Spleen (tissue), 11 donors: ENCODE measurements at regions not wholly inside any gene's neighbourhood (a gene's known extent, or its start where the extent isn't known, plus 50 kb on each side); places are given as distances from the start of the nearest gene placed in this dataset.

Source experiments
- DNase-seq: peaks from one replicate; pipeline ENCODE4 v3.0.0-alpha.2; 2020
- H3K27ac ChIP-seq, 8 donors: fragments of 200-600 bp; sonication (generic) in 7 of 8; 1 replicate in 4 of 8; 2 replicates in 4 of 8; pipeline versions ENCODE4 v1.5.0 to v1.8.0; 2016 to 2021; ENCODE audit warnings: inconsistent platforms in 4 of 8, mild to moderate bottlenecking in 4 of 8, moderate library complexity in 1 of 8
- H3K27me3 ChIP-seq, 7 donors: fragments of 200-600 bp; sonication (generic) in 6 of 7; replicated peaks in 1 of 7; 1 replicate in 4 of 7; 2 replicates in 3 of 7; pipeline versions ENCODE4 v1.5.0 to v1.8.0; 2016 to 2021; ENCODE audit warnings: inconsistent platforms in 3 of 7, mild to moderate bottlenecking in 1 of 7
- H3K36me3 ChIP-seq, 6 donors: fragments of 200-600 bp; sonication (generic) in 5 of 6; 1 replicate in 4 of 6; 2 replicates in 2 of 6; pipeline versions ENCODE4 v1.5.0 to v1.8.0; 2016 to 2021; ENCODE audit warnings: inconsistent platforms in 2 of 6
- H3K4me1 ChIP-seq, 6 donors: fragments of 200-600 bp; sonication (generic) in 5 of 6; 1 replicate in 3 of 6; 2 replicates in 3 of 6; pipeline versions ENCODE4 v1.5.0 to v1.8.0; 2016 to 2021; ENCODE audit warnings: inconsistent platforms in 3 of 6
- H3K4me3 ChIP-seq, 8 donors: fragments of 200-600 bp; sonication (generic) in 7 of 8; 1 replicate in 4 of 8; 2 replicates in 4 of 8; pipeline versions ENCODE4 v1.5.0 to v1.8.0; 2016 to 2021; ENCODE audit warnings: inconsistent platforms in 4 of 8, mild to moderate bottlenecking in 4 of 8, moderate library complexity in 2 of 8
- H3K9me3 ChIP-seq, 8 donors: fragments of 200-600 bp; sonication (generic) in 7 of 8; 1 replicate in 4 of 8; 2 replicates in 4 of 8; pipeline versions ENCODE4 v1.5.0 to v1.8.0; 2016 to 2021; ENCODE audit warnings: inconsistent platforms in 4 of 8
- CTCF ChIP-seq, 11 experiments: fragments of 200-600 bp in 7 of 11; fragments of 450-650 bp in 4 of 11; sonication (generic) in 4 of 11; IDR thresholded peaks in 8 of 11; conservative IDR thresholded peaks in 3 of 11; 1 replicate in 7 of 11; 2 replicates in 4 of 11; pipeline versions ENCODE4 v1.4.0 to v1.8.0; 2016 to 2021; ENCODE audit warnings: antibody characterized with exemption in 11 of 11, inconsistent platforms in 4 of 11, mild to moderate bottlenecking in 1 of 11
- POLR2A ChIP-seq, 3 donors: fragments of 450-650 bp; IDR thresholded peaks; one replicate each; pipeline ENCODE4 v1.5.1; 2017; ENCODE audit warnings: antibody characterized with exemption in 3 of 3, mild to moderate bottlenecking in 1 of 3
- POLR2AphosphoS5 ChIP-seq, 3 donors: sonication (generic); formaldehyde crosslinking; IDR thresholded peaks; one replicate each; pipeline ENCODE4 v1.5.1; 2017; ENCODE audit warnings: antibody characterized with exemption in 3 of 3
- WGBS, 5 donors: extraction: QIAGEN DNeasy Blood & Tissue Kit in 3 of 5; methylation state at CpG; one replicate each; pipeline versions ENCODE4 v1.1.5 to v1.1.7; 2013 to 2018; 5-methylcytosine and 5-hydroxymethylcytosine counted together
- intact Hi-C: fragments of 100-400 bp; cut with DNase I; formaldehyde crosslinking; loops from one replicate; pipeline ENCODE4 v1.15.0; 2023; ENCODE audit warnings: low total_unique reads
- donor health status: healthy with polysubstance abuse.
- donor health status: DM: no; HTN: no; CAD: no; lungs with moderate emphysema.
- donor health status: DM: no; HTN: no; CAD: no.
- donor health status: Bipolar disorder and iron deficiency.
- donor health status: healthy.
- donor health status: DM: no; HTN: no; CAD: no.
- donor health status: DM: yes; HTN: yes; CAD: no.

- no peak for DNase-seq
- WGBS, 5 donors: 68 to 87% (median 77%) methylated on average over 5 of the region's 5 CpGs
- Histone ChIP-seq H3K4me1 (no peaks in the 10 kb centered on the region), H3K4me3 (no peak overlapping the region), H3K27ac (no peak overlapping the region), H3K27me3 (no peaks in the 10 kb centered on the region), H3K36me3 (no peaks in the 10 kb centered on the region), H3K9me3 (peaks cover 0 to 19% (median 4%) of the 10 kb centered on the region in 8 donors)
- intact Hi-C loops: no loop called here
- no peak for TF ChIP-seq CTCF (IDR thresholded peaks at IDR 0.05 in 8 of 11, conservative IDR thresholded peaks at IDR 0.05 in 3 of 11)
- TF ChIP-seq POLR2AphosphoS5 (IDR thresholded peaks at IDR 0.05): no peak
- TF ChIP-seq POLR2A (IDR thresholded peaks at IDR 0.05): no peak
These were observed 149.7 kb upstream of the GGTLC1 start for GRCh38 chr20:24138196-24138857.

- Histone ChIP-seq H3K27ac (no peak overlapping the region), H3K36me3 (no peaks in the 10 kb centered on the region), H3K4me1 (no peaks in the 10 kb centered on the region), H3K4me3 (no peak overlapping the region), H3K9me3 (peaks cover 0 to 14% (median 4%) of the 10 kb centered on the region in 8 donors), H3K27me3 (no peaks in the 10 kb centered on the region)
- 52 to 84% (median 70%) methylated on average over 2 of the region's 2 CpGs for WGBS, 5 donors
- TF ChIP-seq POLR2AphosphoS5 (IDR thresholded peaks at IDR 0.05) (no peak), POLR2A (IDR thresholded peaks at IDR 0.05) (no peak)
- intact Hi-C loops: no loop called here
- DNase-seq: no peak
These were observed 148.2 kb upstream of the GGTLC1 start for GRCh38 chr20:24136659-24137246.

- Histone ChIP-seq H3K4me3 (no peak overlapping the region), H3K4me1 (no peaks in the 10 kb centered on the region), H3K36me3 (no peaks in the 10 kb centered on the region), H3K27me3 (no peaks in the 10 kb centered on the region), H3K9me3 (peaks cover 0 to 5% (median 0%) of the 10 kb centered on the region in 8 donors), H3K27ac (peak overlapping the region in 1 of 8 donors; percentile 18)
- DNase-seq: no peak
- TF ChIP-seq POLR2AphosphoS5 (IDR thresholded peaks at IDR 0.05): no peak
- TF ChIP-seq POLR2A (IDR thresholded peaks at IDR 0.05): no peak
- no peak for TF ChIP-seq CTCF (IDR thresholded peaks at IDR 0.05 in 8 of 11, conservative IDR thresholded peaks at IDR 0.05 in 3 of 11)
- whole genome bisulfite sequencing, 5 donors: 79 to 90% (median 85%) methylated on average over 12 of the region's 12 CpGs
- intact Hi-C loops: no loop called here
These were observed 147.2 kb upstream of the GGTLC1 start for GRCh38 chr20:24135781-24136180.

GRCh38 chr20:24134930-24135329 lies 146.4 kb upstream of the GGTLC1 start:
- intact Hi-C loops: no loop called here
- Histone ChIP-seq H3K4me3 (no peak overlapping the region), H3K27ac (no peak overlapping the region), H3K36me3 (no peaks in the 10 kb centered on the region), H3K4me1 (no peaks in the 10 kb centered on the region), H3K9me3 (no peaks in the 10 kb centered on the region), H3K27me3 (no peaks in the 10 kb centered on the region)
- 92 to 98% (median 94%) methylated on average over 22 of the region's 22 CpGs for WGBS, 5 donors
- DNase-seq: no peak
- TF ChIP-seq POLR2A (IDR thresholded peaks at IDR 0.05) (no peak), POLR2AphosphoS5 (IDR thresholded peaks at IDR 0.05) (no peak), CTCF (IDR thresholded peaks at IDR 0.05 in 8 of 11, conservative IDR thresholded peaks at IDR 0.05 in 3 of 11) (no peak)
